ENCODE measurements at regions not wholly inside any gene's neighbourhood (a gene's known extent, or its start where the extent isn't known, plus 50 kb on each side); places are given as distances from the start of the nearest gene placed in this dataset.

DNA sequence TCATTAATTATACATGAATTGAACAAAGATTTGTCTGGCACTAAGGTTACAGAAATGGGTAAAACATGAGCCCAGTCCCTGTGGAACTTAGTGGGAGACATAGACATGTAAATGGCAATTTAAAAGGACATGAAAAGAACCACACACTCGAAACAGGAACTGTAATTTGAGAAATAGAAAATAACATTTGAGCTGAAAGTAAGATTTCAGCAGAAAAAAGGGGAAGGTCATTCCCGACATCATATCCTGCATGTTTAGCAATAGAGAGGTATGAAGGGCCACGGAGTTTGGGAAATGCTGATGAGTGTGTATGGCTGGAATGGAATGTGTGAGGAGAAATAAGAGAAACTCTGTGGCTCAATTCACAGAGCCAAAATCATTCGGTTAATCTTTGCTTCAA, 175.4 kb upstream of the AHR start:
- TF ChIP-seq, protein P1, sequence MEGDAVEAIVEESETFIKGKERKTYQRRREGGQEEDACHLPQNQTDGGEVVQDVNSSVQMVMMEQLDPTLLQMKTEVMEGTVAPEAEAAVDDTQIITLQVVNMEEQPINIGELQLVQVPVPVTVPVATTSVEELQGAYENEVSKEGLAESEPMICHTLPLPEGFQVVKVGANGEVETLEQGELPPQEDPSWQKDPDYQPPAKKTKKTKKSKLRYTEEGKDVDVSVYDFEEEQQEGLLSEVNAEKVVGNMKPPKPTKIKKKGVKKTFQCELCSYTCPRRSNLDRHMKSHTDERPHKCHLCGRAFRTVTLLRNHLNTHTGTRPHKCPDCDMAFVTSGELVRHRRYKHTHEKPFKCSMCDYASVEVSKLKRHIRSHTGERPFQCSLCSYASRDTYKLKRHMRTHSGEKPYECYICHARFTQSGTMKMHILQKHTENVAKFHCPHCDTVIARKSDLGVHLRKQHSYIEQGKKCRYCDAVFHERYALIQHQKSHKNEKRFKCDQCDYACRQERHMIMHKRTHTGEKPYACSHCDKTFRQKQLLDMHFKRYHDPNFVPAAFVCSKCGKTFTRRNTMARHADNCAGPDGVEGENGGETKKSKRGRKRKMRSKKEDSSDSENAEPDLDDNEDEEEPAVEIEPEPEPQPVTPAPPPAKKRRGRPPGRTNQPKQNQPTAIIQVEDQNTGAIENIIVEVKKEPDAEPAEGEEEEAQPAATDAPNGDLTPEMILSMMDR (IDR thresholded peaks at IDR 0.05): no peak
- no peak for TF ChIP-seq POLR2A (IDR thresholded peaks at IDR 0.05)
- no peak for TF ChIP-seq POLR2AphosphoS5 (IDR thresholded peaks at IDR 0.05)

Data from breast epithelium (tissue), 3 donors.